CD4-positive, alpha-beta T cell treated with Interferon alpha-2 for 1 hour (primary cell): ENCODE measurements at regions not wholly inside any gene's neighbourhood (a gene's known extent, or its start where the extent isn't known, plus 50 kb on each side); places are given as distances from the start of the nearest gene placed in this dataset.

Source experiments
- DNase-seq, 2 donors: peaks; one replicate each; pipeline ENCODE4 v3.0.0-alpha.2; 2020 to 2022

DNA sequence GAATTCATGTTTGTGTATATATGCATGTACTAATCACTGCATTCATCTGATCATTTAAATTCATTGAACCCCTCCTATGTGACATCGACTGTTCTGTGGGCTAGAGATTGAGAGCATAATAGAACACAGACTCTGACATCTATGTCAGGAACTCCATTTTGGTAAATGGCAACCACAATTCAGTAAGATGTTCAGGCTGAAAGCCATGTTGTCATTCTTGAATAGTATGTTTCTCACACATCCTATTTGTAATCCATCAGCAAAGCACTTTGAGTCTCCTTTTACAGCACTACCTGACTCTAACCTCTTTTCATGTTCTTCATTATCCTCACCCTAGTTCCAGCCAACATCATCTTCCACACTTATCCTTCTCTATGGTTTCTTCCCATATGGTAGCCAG is 413.8 kb upstream of the MEX3C start:
- DNase-seq: no peak

DNA sequence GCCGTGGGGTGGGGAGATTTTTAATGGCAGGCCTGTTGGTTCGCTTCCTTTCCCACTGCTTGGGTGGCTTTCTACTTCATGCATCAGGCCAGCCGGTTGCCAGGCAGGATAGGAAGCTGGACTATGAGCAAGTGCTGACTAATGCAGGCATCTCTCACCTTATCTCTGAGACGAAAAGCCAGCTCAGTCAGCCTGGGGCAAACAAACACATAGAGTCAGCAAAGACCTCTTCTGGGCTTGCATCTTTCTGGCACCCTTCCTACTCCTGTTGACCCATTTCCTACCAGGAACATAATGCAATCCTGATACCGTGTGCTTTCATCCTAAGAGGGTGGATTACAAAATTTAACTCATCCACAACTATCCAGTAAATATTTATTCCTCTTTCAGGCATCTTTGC is 416.6 kb upstream of the MEX3C start:
- DNase-seq: no peak

DNA sequence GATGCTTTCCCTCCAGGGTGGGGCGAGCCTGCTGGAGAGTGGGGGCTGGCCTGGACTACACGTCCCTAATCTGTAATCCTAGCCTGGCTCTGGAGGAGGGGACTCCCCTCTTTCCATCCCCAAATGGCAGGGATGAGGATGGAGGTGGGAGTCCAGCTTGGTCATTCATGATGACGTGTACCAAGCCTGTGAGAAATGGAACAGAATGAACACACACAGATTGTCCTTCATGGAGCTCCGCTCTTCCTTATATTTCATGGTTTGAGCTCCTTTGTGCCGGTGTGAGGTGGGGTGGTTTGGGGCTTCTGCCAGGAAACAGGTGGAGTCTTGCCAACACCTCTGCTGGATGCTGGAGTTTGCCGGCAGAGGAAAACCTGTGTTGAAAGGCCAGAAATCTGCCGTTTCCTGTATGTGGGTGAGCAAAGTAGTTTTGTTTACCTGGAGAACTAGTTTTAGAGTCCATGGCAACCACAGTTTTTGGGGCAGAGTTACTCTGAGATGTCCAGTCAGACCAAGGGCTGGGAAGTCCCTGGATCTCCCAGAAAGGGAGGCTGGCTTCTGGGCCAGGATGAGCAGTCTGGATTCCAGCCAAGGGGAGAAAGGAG is 417.6 kb upstream of the MEX3C start:
- no peak for DNase-seq

DNA sequence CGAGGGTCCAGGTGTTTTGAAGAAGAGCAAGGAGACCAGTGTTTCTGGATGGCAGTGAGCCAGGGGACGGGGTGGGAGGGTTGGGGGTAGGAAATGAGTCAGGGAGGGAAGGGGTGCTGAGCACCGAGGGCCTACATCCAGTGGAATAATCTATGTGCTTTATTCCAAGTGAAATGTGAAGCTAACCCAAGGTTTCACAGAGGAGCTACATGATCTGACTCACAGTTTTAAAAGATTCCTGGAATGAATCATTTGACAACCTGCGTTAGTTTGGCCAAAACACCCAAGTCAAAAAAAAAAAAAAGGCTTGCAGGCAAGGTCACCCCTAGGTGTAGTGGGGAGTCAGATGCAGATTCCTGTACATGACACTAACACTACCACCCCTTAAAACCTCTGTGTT is 419.7 kb upstream of the MEX3C start:
- DNase-seq: no peak

DNA sequence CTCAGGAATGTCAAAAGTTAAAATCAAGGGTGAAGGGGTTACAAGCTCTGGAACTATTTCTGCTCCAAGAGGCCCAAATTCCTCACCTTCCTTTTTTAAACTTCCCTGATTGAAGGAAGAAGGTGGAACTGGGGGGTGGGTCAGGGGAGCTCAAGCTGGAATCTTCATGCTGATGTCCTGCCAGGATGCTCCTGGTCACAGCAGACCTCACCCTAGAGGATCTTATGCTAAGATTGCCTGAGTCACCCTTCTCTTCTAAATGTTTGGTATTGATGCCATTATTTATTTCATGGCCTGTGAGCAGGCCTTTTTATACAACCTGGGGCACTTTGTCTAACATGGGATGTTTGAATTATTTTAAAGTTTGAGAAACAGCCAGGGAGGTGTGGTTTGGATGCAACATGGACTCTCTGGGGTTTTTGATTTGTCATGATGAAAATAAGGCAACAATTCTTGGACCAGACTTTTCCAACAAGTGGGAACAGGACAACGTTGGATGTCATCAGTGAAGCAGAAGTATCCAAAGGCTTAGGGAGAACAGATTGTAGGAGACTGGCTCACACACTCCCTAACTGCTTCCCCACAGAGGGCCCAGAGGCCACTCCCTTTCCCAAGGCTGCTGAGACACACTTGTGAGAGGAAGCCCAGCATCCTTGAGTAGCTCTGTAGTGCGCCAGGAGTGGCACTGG is 420.2 kb upstream of the MEX3C start:
- DNase-seq: no peak

DNA sequence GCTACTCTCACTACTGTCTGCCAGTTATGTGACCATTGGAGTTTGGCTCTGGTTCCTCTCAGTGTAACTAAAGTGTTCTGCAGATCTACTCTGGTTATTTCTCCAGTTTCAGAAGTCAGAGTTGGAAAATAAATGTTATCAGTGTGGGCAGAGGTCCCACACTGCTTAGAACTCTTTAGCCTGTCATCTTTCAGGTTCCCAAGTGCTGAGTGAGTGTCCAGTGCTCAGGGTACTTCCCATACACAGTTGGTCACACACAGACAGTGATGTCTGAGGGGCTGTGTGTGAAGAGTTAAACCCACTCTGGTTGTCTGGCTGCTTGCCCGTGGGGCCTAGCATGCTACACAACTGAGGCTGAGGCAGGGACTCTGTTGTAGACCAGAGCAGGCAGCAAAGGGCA is 421.8 kb upstream of the MEX3C start:
- no peak for DNase-seq

DNA sequence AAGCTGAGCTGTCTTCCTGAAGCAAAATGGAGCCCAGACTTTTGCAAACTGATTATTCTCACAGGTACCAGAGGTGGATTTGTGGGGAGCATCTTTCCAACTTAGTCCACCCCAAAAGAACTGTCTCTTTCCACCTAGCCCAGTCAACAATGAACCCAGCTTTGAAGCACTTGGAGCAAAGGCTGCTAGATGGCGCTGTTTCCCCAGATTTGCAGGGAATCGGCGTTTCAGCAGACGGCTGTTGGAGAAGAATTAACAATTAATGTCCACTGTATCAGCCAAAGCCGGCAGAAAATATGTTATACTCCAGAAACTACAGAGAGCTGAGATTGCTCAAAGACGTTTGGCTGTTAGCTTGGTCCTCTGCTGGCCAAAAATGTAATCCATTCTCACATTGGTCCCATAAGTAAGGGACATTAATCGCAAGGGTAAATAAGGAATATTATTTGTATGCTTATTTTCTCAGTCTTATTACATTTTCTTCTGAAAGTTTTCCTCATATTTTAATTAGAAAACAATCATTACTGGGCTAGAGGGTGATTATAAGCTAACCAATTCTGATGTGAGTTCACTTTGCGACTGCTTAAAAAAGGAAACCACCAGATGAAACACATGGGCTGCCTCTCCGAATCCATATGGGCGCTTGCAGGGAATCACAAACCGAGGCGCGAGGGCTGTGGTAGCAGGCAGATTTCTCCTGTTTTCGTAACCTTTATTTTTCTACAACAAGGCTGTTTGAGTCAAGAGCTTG is 423.8 kb upstream of the MEX3C start:
- no peak for DNase-seq

DNA sequence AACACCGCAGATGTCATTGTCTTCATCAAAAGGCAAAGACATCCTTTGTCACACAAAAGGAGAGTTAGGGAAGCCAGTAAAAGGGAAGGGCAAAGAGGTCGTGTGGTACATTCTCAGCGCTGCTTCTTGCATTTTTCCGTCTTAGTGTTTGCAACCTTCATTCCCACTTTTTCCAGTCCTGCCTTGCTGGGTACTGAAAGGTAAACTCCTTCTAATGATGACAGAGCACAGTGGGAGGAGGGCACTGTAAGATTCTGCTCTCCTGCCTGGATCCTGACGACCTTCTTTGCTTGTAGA is 424.3 kb upstream of the MEX3C start:
- no peak for DNase-seq

DNA sequence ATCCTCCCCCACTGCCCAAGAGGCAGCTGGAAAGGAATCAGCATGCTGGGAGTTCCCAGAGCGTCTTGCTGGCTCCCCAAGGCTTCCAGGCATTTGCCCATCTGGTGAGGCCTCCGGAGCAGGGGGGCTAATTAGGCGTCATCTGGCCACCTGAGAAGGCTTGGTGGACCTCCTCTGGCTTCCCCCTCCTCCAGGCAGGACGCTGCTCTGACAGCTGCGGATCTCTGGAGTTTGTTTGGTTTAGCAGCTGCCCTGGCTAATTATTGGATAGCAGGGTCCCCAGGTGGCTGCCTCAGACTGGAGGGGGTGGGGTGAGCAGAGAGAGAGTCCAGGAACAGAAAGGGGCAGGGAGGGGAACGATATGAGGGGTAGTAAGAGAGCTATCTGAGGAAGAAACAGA is 425.2 kb upstream of the MEX3C start:
- no peak for DNase-seq

DNA sequence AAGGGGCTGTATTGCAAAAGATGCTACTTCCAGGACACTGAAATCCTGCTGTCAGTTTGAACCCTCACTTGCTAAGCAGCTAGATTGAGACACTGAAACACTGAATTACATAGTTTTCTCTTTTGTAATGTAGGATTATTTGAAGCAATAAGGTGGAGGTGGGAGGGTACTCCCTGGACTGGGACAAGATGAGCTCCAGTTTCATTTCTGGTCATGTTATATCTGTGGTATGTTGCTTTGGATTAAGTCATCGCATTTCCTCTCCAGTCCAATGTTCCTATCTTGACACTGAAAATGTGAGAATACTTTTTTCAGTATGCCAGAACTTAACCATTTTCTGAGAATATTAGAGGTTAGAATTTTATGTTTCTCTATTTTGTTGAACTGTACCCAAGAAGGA is 426.2 kb upstream of the MEX3C start:
- no peak for DNase-seq

DNA sequence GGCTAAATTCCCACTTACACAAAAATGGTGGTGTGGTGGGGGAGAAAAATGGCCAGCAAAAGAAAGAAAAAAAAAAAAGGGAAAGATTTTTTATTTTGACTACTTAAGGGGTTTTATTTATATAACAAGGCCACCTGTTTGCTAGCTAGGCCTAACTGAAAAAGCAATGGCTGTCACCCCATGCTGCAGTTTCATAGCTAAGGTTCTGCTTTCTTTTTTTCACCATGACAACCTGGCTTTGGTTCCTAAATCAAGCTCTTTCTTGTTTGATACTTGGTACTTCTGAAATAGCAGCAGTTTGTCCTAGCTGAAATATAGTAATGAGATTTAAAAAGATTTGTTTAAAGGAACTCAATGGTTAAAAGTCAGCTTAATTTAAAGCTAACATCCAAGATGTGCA is 433.2 kb upstream of the MEX3C start:
- no peak for DNase-seq

DNA sequence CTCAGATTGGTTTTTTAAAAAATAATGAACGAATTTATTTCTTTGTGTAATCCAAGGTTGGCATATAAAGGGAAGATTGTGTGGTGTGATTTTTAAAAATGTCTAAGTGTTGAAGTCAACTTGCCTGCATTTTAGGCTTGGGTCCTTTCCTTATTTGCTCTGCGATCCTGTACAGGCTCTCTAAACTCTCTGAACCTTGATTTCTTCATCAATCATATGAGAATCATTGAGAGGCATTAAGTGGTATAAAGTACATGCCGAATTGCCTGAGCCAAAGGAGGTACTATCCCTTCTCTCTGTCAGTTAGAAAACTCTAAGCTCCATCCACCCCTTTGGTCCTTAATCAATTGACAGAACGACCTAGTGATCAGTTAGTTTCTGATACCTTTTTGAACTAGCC is 440.4 kb upstream of the MEX3C start:
- DNase-seq: no peak

DNA sequence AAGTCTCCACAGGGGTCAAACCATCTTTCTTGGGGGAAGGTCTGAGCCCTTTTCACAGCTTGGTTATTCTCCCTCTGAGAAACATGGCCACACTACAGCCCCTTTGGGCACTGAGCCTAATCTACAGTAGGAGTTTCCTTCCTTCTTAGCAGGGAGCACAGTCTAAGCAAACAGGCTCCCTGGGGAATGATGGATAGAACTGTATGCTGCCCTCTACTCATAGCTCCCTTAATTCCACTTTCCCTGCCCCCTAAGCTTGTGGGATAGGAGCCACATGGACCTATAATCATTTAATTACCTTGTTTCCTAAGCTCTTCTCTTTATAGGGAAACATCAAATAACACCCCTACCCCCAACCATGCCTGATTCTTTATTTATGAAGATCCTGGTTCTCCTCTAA is 442.1 kb upstream of the MEX3C start:
- no peak for DNase-seq

DNA sequence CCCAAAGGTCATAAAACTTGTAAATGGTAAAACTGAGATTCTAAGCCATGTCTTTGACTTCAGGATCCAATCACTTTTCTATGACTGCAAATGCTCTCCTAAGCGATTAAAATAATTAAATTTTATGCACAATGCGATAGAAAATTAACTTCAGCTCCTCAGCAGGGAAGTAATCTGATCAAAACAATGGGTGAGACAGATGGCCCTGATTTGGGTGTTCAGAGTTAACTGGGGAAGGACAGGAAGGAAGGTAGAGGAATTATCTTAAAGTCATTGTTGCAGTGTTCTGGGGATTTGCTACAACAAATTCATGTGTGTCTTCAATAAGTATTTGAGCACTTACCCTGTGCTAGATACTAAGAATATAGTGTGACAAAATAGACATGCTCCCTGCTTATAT is 446.0 kb upstream of the MEX3C start:
- no peak for DNase-seq

DNA sequence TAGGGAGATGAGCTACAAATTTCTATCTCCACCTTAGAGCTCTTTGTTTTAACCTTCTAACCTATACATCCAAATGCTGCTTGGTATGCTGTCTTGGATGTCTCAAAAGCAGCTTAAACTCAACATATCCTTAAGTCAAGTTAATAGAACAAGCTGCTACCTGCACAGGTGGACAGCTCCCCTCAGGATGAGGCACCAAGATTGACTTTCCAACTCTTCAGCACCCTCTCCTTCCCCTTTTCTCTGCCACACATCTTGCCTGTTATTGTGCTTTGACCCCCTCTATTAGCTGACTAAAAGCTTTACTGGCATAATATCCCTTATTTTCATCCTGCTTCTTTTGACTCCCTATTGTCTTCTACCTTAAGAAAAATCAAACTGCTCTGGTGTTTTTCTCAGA is 448.1 kb upstream of the MEX3C start:
- DNase-seq: no peak

DNA sequence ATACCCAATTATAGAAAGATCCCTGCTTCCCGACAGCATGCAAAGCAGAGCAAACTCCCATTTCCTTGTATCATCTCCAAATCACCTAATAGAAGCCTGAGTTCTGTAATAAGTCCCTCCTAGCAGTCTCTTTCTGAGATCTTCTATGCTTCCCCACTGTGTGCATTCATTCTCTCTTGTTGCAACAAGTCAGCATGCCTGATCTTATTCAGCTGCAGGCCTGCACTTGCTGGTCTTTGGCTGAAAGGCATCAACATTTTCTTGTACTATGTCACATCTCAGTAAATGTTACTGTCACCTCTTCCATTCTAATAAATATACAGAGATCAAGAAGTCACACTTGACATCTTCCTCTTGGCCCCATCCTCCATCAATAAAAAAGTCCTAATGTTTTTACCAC is 449.9 kb upstream of the MEX3C start:
- no peak for DNase-seq

DNA sequence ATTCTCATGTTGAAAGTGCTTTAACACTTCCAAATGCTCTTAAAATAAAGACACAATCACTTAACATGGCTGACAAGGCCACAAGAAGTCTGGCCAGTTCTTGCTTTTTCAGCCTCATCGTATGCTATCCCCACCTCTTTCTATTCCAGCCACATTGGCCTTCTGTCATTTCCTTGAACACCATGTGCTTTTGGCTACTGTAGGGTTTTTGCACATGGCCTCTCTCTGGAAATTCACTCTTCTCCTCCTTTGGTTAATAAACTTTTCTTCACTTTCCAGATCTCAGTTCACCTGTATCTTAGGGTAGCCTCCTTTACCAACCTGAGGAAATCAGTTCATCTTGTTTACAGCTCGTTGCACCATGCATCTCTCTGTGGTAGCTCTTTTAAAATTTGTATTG is 450.5 kb upstream of the MEX3C start:
- DNase-seq: no peak

DNA sequence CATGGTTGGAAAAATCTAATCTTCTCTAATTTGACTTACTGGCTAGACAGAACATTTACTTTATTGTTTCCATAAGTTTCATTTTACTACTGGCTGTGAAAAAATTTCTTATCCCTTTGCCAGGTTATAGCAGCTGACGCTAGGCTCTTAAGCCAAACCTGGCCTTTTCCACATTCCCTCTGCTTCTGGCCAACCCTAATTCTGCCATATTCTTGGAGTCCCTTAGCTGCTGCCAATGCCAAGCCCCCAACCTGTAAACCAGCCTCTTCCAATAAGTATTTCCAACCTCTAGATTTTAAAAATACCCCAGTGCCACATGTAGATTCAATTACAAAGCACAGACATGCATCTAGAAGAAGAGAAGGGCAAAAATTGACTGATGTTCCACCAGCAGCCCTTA is 452.3 kb upstream of the MEX3C start:
- DNase-seq: no peak

DNA sequence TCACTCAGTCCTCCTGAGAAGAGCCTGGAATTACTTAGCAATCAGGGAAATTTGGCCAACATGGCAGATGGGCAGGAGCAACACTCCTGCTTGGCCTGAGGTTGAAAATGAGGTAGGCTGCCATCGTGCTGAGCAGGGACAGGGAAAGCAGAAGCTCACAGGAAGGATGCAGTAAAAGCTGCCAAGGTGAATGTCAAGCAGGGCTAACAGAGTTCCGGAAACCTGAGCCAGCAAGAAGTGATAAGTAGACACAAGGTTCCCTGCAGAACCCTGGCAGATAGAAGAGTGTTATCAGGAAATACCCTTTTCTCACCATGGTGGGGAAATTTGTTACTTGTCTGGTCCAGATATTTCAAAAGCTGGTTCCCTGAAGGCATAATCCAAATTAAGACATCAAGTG is 454.3 kb upstream of the MEX3C start:
- DNase-seq: no peak

DNA sequence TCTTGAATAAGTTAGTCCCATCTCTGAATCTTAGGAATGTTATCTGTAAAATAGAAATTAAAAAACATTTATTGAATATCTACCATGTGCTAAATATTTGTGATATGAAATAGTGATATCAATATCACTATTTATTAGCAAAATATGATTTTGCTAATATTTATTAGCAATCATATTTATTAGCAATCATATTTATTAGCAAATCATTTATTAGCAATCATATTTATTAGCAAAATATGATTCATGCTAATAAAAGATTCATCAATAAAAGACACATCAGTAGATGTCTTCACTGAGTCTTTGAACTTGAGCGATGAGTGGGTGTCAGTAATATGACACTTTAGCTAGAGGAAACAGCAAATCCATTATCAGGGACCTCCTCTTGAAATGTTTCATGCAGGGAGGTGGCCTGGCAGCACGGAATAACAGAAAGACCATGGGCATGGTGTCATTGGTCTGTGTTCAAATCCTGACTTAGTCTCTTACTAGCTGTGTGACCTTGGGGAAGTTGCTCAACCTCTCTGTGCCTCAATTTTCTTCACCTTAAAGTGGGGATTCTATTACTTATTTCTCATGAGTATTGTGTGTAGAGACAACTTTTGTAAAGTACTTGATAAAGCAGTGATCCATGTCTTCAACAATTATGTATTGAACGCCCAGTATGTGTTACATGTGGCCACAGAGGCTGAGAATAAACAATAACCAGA is 456.2 kb upstream of the MEX3C start:
- no peak for DNase-seq

DNA sequence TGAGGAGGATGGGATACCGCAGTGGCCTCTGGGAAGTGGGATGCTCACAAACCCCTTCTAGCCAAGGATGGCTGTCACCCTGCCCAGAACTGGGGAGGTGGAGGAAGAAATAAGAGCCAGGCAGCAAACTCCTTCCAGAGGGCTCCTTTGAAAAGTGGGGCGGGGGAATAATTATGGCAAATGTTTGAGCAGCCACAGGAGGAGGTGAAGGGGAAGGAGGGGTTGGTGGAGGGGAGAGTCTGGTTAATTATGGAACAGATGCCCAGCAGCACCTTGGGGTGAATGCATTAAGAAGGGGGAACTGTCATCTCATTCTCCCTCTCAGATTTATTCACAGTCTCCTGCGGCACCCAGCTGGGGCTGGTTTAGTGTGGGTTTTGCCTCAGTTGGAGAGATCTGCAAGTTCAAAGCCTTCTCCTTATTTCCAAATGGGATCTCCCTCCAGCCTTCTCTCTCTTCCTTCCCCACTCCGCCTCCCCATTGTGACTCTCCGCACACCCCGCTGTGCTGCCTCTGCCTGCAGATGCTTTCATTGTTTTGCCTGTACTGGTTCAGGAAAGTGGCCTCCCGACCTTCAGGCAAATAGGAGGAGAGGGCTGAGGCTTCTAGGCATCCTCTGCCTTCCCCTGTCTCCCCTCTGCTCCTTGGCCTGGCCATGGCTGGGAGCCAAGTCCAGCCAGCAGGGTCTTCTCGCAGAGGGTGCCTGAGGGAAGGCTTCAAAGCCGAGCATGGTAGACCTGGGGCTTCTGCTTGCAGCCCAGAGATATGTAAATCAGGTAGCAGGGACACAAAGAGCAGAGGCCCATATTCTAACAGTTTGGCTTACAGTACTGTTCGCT is 457.2 kb upstream of the MEX3C start:
- no peak for DNase-seq

DNA sequence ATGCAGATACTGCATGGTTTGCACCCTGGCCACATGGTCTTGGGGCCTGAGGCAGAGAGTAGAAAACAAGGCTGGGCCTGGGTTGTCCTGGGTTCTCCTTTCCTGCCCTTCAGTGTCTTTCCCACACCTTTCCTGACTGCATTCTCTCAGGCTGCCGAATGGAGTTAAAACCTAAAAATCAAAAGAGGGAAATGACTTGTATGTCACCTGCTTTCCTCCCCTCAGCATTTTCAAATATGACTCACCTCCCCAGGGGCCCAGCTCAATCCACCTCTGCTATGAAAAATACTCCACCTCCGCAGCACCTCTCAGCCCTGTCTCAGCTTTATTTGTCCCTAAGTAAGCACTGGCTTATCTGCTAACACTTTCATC is 457.8 kb upstream of the MEX3C start:
- no peak for DNase-seq

DNA sequence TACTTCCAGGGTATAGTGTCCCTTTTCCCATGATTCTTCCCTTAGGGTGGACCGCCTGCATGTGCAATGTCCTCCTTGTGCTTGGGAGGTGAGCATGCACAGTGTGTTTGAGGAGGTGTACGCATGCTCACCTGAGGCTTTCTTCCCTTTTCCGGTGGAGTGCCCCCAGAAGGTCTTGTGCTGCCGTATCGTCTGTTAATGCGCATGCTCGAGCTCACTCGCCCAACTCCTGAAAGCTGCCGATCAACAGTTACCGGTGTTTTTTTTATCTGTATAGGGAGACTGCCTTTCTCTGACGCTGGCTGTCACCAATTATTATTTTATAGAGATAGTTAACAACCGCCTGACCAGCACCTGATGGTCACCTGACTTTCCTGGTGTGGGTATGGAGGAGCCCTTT is 458.8 kb upstream of the MEX3C start:
- no peak for DNase-seq
